ENCODE measurements at regions not wholly inside any gene's neighbourhood (a gene's known extent, or its start where the extent isn't known, plus 50 kb on each side); places are given as distances from the start of the nearest gene placed in this dataset.
A peak's percentile ranks its signal among the peaks of the same experiment; 100 is the strongest.

DNA sequence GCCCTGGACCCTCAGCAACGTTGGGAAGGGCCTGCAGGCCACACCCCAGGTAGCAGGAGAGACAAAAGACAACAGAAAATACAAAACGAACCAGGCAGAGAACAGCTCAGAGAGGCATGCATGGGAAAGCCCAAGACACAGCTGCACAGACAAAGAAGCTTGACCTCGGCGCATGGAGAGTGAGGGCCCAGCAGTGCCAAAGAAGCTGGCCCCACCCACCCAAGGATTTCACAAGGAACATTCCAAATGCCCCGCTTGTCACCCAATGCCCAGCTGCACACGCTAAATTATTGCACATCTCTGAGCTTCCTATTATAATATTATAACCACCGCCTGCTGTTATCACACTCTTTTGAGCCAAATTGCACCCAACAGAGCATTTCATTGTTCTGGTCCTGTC, 147.7 kb upstream of the TBL1X start:
- DNase-seq: peak; percentile 59 to 66

GRCh38 chrX:9318213-9318612, 146.6 kb upstream of the TBL1X start:
- DNase-seq: peak; percentile 15 to 24

DNA sequence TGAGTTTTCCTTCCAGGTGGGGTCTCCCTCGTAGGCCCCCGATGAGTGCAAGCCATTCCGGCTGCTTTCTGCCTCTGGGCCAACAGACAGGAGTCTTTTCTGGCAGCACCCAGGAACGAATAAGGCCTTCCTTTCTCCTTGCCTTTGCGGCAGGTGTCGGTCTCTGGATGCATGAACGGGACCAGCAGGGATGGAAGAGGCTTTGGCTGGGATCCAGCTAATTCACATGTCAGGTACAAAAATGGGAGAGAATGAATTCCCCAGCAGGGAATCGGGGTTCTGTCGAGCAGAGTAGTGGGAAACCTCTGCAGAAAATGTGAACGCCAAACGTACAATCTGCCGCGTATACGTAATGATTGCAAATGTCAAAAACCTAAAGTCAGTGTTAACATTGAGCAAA, 146.1 kb upstream of the TBL1X start:
- no peak for DNase-seq

DNA sequence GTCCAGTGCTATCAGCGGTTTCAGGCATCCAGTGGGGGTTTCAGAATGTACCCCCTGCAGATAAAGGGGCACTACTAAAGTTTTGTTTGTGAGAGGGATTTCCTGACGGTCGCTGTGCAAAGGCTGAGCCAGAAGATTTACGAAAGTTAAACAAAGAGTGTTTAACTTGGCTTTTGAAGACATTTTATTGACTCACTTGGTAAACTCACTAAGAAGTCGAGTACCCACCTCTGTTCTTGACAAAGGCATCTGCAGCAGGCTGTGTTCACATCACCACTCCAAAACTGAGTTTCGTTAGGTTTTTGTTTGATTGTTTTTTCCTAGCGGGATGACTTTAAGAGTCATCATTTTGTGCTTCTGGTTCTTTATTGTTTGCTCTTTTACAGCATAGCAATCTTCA, 143.9 kb upstream of the TBL1X start:
- no peak for DNase-seq

DNA sequence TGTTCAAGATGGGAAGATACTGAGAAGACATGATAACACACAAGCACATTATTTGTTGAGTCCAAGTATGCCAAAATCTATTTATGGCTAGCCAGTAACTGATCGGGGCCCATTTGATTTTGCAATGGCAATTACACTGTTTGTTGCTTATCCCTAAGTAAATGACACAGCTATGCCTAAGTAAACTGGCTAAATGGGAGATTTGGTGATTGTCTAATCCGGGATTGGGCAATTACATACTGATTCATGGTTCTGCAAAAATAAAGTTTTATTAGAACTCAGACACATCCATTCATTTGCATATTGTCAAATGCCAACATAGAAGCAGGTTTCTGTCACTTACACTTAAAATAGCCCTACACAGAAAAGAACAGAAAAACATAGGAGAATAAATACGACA, 140.2 kb upstream of the TBL1X start:
- peak; percentile 0 to 48 for DNase-seq

DNA sequence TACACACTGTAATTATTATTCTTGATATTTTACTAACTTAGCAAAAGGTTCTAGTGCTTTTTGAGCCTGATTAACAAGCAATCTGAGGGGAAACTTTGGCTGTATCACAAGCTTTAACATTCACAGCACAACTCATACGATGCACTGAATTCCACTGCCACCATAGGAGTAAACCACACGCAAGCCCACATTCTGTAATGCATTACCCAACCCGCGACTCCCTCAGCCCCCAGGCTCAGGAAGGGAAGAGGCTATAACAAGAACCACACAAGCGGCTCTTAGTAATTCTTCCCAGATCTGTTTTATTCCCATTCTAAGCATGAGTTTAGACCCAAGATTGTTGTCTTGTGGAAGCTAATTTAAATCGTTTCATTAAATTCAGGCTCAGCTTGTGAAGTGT, 138.5 kb upstream of the TBL1X start:
- DNase-seq: no peak

DNA sequence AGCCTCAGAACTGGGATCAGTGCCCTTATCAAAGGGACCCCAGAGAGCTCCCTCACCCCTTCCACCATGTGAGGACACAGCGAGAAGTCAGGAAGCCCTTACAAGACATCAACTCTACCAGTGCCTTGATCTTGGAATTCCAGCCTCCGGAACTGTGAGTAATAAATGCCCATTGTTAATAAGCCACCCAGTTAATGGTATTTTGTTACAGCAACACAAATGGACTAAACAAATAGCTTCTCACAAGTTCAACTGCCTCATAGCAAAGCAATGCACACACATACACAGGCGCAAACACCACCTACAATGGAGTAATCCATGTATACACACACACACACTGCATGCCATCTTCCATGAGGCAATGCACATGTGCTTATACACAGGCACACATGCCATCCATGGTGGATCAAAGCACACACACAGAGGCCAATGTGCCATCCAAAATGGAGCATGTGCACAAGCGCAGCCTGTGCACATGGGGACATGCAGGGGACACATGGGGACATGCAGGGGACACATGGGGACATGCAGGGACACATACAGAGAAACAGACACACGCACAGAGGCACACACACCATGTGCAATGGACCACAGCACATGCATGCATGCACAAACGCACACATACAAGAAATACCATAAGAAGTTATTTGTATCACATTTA, 137.6 kb upstream of the TBL1X start:
- no peak for DNase-seq

DNA sequence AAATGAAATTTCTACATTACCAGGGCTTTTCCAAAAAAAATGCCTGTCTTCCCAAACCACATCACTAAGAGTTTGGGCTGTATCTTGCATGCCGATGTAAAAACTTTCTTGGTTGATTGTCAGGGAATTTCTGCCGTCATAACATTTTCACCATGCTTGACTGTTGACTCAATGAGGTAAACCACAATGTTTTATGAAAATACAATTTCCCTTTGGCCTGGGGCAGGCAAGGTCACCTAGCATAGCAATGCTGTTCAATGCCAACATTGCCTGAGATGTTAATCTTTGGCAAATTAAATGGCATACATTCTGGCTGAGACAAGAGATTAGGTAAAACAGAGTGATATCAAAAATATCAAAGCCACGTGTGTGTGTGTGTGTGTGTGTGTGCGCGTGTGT, 137.1 kb upstream of the TBL1X start:
- DNase-seq: no peak

GRCh38 chrX:9329056-9329455, 135.8 kb upstream of the TBL1X start:
- DNase-seq: no peak

DNA sequence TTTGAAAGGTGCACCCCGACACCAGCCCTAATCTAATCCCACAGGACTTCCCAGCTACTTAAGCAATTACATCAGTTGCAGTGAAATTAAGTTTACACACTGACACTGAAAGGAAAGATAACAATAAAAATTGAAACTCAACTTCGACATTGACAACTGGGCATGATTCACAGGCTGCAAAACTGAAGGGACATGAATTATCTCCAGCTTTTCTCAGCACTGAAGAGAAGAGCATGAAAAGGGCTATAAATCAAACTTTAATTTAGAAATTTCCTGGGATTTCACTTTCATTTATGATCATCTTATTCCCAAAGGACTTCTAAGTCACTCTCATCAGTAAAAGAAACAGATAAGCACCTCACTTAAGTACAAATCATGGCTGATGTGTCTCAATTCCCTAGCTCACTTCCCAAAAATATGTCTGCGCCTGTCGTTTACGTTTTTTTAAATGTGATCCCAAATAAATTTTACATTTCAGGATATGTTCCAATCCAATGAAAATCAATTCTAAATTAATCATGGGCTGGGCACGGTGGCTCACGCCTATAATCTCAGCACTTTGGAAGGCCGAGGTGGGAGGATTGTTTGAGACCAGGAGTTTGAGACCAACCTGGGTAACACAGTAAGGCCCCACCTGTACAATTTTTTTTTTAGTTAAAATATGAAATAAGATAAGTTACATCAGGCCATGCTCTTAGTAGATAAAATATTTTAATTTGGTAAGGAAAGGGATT, 134.4 kb upstream of the TBL1X start:
- DNase-seq: no peak

GRCh38 chrX:9333873-9334560, 130.8 kb upstream of the TBL1X start:
- no peak for DNase-seq

DNA sequence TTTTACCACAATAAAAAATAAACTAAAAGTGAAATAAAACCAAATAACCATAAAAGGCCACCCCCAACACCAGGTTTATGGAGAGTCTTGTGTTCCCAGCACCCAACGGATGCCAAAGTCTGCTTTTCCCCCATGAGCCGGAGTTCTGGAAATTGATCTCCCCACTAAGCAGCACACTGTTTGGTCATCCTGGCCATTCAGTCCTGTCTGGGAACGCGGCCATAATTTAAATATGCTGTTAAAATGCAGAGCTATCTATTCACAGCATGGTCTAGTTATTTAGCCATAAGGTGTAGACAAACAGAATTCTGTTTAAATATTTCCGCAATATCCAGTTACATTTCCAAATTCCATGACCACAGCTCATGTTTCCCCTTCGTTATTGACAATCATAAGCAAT, 129.6 kb upstream of the TBL1X start:
- no peak for DNase-seq

- DNase-seq: peak; percentile 37 to 43
Observed at GRCh38 chrX:9336456-9336855, 128.4 kb upstream of the TBL1X start.

DNA sequence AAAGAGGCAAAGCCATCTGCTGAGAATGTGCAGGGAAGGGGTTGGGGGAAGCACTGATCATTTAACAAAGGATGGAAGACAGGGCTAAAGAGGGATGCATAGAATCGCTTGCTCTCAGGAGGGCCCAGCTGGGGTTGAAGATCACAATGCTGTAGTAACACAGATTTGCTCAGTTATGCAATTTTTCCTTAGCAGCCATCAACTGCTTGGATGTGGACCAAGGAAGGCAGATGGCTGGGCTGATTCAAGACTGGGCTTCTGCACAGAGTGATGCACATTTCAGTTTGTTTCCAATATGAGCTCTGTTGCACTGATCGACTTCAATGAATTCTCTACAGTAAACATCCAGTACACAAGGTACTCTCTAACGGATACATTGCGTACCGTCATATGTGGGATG, 127.8 kb upstream of the TBL1X start:
- DNase-seq: no peak

DNA sequence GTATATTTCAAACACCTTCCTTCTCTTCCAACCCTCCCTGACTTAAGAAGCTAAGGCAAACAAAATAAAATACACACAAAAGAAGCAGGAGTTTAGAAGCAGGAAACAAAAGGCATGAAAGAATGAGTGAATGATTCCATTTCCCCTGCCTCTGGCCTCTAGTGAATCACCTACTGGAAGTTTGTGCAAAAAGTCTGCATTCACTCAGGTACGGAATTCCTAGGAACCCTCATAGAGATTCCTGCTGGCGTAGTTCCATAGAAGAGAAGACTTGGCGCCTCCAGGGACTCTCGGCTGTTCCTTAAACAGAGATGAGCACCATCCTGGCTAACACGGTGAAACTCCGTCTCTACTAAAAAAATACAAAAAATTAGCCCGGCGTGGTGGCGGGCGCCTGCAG, 125.9 kb upstream of the TBL1X start:
- no peak for DNase-seq

- DNase-seq: no peak
Observed at GRCh38 chrX:9339603-9340491, 125.0 kb upstream of the TBL1X start.

- peak; percentile 70 to 77 for DNase-seq
Observed at GRCh38 chrX:9340598-9341290, 124.1 kb upstream of the TBL1X start.

DNA sequence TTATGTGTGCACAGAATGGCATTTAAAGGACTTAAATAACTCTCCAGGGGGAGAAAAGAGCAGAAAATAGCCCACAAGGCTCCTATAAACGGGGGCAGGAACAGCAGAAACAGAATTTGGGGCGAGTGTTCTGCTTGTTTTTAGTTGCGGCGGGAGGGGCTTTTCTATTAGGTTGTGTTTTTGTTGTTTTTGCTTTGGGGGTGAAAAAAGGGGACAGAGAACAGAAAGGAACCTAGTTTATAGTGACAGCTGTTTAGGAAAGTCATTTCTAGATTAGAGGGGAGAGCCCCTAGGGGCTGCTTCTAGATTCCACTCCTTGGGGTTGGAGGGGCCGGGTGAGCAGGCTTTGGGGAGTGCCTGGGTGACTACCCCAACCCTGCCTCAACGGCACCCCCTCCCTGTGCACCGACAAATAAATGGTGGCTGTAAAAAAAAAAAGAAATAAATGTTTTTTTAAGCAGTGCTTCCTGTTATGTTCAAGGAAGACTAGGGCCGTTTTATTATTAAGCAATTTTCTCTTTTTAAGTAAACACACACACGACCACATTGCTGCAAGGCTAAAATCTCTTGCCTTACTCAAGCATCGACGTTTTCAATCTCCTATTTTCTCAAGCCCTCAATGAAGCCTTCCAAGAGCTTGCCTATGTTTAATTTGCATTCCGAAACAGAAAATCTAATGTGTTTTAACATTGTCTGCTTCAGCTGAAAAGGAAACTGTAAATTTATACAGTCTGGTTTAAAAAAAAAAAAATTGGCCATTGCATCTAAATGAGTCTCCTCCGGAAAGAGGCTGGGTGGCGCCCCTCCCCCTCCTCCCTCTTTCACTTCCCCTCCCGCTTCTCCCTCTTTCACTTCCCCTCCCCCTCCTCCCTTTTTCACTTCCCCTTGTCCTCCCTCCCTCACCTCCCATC, 123.3 kb upstream of the TBL1X start:
- peak; percentile 63 to 81 for DNase-seq

DNA sequence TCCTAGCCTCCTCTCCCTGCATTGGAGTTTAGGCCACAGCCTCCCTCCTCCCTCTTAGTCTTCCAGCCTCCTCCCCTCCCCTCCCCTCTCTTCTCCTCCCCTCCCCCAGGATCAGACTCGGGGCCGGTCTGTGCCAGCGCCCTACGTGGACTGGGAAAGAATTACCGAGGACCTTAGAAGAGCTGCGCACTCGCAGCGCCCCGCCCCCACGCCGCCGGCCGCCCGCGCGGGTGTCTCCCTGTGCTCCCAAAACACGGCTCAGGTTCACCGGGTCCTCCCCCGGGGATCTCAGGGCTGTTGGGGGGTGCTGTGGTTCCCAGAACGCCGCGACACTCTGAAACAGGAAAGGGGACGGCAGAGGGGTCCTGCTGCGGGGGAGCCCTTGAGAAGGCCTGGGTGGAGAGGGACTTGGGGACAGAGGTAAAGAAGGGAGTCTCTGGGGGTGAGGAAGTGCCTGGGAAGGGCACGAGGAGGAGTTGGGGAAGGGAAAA, 122.3 kb upstream of the TBL1X start:
- DNase-seq: peak; percentile 74 to 80

GRCh38 chrX:9343971-9344370, 120.9 kb upstream of the TBL1X start:
- DNase-seq: no peak

DNA sequence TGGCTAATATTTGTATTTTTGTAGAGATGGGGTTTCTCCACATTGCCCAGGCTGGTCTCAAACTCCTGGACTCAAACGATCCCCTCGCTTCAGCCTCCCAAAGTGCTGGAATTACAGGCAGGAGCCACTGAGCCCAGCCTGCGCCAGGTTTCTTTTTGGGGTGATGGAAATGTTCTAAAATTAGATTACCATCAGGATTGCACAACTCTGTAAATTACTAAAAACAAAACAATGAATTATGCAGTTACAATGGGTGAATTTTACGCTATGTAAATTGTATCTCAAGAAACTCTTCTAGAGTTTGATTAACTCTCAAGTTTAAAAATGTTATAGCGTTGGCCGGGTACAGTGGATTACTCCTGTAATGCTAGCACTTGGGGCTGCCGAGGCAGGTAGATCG, 118.9 kb upstream of the TBL1X start:
- DNase-seq: no peak
